ENCODE measurements at regions not wholly inside any gene's neighbourhood (a gene's known extent, or its start where the extent isn't known, plus 50 kb on each side); places are given as distances from the start of the nearest gene placed in this dataset.

- TF ChIP-seq POLR2A (IDR thresholded peaks at IDR 0.05; ENCODE audit: low read depth, low read length): no peak
- no peak for TF ChIP-seq POLR2AphosphoS5 (IDR thresholded peaks at IDR 0.05; ENCODE audit: low read depth, low read length)
Observed at GRCh38 chr20:56691325-56691998, 62.4 kb downstream of the TFAP2C start.
